IPS DF 19.7 (cell line): ENCODE measurements at regions not wholly inside any gene's neighbourhood (a gene's known extent, or its start where the extent isn't known, plus 50 kb on each side); places are given as distances from the start of the nearest gene placed in this dataset.

Experiments used
- DNase-seq: peaks from one replicate; pipeline ENCODE4 v3.0.0-alpha.2; 2013; ENCODE audit warnings: low read depth, low spot score

GRCh38 chr10:33746836-33747268, 412.4 kb upstream of the NRP1 start:
- no peak for DNase-seq

DNA sequence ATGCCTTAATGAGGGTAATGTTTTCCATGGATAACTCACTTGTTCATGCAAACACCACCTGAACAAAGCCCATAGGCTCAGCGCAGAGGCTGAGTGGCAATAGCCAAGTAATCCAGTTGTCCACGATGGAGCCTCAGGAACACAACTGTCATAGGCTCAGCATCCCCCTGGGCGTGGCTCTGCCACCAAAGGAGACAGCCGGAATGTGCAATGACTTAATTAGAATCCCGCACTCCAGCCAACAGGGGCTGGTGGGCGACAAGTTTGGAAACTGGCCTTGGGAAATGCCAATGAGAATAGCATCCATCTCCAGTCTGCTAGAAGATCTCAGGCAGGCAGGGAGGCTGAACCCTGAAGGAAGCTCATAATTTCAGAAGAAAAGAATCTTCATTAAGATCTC, 411.7 kb upstream of the NRP1 start:
- no peak for DNase-seq

GRCh38 chr10:33743429-33743857, 409.0 kb upstream of the NRP1 start:
- no peak for DNase-seq

- DNase-seq = no peak
These were observed 404.6 kb upstream of the NRP1 start for GRCh38 chr10:33739031-33739430.

- no peak for DNase-seq
These were observed 401.0 kb upstream of the NRP1 start for GRCh38 chr10:33735464-33735923.

- no peak for DNase-seq
These were observed 400.1 kb upstream of the NRP1 start for GRCh38 chr10:33734393-33735155.

DNA sequence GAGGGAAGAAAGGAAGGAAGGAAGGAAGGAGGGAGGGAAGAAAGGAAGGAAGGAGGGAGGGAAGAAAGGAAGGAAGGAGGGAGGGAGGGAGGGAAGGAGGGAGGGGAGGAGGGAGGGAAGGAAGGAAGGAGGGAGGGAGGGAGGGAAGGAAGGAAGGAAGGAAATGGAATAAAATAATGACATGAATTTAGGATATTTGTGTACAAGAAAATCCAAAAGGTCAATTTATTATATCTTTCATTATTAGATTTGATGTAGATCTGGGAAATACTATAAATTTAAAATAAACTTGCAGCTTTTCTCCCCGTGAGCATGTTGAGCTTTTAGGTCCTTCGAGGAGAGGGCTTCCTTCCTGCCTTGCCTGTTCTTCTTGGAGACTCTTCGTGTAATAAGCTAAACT, 398.6 kb upstream of the NRP1 start:
- no peak for DNase-seq

DNA sequence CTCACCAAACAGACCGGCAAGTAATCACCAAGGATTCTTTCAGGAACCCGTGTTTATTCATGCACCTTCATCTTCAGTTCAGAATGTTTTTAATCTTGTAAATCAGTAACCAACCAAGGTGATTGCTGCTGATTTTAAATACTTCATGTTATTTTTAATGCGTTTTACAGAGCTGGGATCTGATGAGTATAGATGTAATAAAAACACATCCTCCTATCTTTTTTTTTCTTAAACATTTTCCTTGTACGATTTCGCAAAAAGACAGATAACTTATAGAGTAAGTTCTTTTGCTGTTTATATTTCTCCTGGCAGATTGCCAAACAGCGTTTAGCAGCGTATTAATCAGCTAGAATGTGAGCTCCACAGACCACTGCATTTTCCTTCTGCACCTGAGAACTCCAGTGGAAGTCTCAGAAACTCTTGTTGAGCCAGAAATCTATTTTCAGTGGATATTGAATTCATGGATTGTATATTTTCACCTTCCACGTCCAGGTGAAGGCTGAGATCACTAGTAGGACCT, 397.8 kb upstream of the NRP1 start:
- no peak for DNase-seq

- no peak for DNase-seq
These were observed 396.9 kb upstream of the NRP1 start for GRCh38 chr10:33731322-33731721.

- no peak for DNase-seq
These were observed 391.0 kb upstream of the NRP1 start for GRCh38 chr10:33725430-33725829.

GRCh38 chr10:33723181-33723580, 388.7 kb upstream of the NRP1 start:
- no peak for DNase-seq

DNA sequence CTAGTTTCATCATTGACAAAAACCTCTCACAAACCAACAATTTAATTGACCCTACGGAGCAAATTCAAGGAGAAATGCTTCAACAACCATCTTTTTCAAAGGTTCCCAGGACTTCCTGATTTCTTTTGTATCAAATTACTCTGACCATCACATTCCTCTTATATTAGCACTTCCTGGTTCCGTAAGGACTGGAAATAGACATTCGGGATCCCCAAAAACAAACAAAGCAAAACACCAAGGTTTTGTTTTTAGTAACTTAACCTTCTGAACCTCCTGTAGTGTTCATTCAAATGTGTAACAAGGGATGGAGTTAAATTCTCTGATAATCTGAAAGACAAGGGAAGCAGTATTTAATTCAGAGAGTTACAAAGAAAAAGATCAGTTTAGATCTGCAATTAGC, 387.6 kb upstream of the NRP1 start:
- DNase-seq = no peak

DNA sequence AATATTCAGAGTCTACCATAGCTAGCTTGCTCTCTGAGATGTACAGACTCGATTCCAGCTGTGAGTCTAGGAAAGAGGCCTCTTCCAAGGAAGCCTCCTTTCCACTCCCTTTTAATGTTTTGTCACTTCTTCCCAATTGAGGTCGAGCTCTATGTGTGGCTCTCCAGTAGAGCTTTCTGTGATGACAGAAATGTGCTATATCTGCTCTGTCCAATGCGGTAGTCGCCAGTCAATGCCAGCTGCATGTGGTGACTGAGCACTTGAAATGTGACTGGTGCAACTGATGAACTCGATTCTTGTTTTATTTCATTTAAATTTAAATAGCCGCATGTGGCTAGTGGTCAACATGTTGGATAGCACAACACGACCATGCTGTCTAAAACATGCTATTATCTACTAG, 387.0 kb upstream of the NRP1 start:
- no peak for DNase-seq

DNA sequence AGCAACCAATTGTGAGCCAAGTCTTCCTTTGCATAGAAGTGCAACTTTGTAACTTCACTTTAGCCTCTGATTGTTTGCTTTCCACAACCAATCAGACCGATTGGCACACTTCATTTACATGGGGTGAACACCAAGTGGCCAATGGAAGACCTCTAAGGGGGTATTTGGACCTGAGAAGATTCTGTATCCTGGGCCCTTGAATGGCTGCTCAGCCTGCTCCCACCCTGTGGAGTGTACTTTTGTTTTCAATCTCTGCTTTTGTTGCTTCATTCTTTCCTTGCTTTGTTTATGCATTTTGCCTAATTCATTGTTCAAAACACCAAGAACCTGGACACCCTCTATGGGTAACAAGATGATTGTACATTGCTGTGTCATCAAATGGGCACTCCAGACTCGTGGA, 385.7 kb upstream of the NRP1 start:
- no peak for DNase-seq

DNA sequence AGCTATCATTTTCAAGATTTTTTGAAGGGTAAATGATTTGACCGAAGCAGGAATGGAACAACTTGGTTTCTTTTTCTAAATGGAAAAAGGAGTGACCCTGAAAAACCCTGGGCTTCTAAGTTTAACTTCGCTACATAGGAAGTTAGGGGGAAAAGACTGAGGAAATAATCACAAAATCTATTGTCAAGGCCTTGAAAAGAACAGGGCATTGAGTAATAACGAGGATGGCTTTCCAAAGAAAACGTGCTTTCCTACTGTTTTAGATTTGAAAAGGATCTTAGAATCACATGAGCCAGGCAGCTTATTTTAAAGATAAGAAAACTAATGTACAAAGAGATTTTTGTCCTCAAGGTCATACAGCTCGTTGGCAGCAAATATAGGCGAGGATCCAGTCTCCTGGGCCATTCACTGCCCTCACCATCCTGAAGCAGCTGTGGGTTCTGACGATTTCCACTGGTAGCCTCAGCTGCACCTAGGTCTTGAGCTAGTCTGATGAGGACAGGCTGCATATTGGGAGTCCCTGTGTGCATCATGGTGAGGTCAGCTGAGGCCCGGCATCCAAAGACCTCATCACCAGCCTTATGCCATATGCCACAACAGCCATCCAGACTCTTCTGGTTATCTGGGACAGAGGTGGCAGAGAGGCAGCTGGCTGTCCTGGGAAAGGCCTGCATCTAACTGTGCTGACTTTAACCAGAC, 384.7 kb upstream of the NRP1 start:
- DNase-seq = no peak

DNA sequence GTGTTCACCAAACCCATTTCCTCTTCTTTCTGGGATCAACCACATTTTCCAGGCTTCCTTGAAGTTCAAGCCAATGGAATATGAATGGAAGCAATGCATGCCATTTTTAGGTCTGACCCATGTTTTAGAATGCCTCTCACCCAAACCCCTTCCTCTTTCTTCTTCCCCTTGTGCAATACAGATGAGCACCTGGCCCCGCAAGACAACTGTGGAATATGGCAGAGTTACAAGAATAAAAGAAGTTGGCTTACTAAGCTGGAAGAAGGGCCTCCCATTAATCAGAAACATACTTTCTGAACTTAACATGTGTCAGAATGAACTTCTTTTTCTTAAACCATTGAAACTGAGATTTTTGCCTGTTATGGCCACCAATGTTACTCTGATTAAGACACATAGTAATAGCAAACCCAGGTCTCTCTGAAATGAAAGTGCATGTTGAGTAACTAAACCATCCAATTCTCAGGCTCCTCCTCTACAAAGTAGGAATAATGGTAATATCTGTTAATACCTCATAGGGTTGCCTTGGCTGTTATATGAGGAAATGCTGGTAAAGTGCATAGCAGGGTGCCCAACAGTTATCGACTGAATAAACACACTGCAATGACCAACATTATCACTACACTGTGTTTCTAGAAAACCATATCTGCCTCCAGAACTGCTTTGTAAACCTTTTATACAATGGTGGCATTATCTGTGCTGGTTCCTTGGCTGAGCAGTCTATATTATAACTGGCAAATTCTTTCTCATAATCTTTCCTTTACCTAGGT, 382.2 kb upstream of the NRP1 start:
- DNase-seq = no peak

DNA sequence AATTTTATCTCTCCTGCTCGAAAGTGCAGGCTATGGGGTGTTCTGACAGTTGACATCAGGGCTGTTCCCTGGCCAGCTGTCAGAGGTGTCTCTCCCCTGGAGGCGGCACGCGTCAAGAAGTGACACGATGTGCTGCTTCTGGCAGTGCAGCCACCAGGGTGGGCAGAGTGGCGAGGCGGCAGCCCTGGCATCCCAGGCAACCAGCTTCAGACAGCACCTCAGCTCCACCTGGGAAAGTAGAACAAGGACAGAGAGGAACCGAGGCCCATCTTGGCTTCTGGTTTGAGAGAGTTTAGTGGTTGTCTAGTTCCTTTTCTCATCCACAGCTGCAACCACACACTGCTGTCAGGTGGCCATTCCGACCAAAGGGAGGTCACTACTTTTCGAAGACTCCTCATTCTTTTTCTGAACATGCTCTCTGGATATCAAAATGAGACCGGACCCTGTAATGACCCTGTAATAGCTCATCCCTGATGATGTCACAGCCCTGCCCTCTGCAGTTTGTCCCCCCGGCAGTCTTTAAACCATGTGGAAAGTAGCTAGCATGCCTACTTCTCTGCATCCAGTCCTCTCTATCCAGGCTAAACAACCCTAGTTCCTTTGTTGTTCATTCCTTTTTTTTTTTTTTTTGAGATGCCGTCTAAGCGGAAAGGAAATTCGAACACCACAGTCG, 381.0 kb upstream of the NRP1 start:
- no peak for DNase-seq

DNA sequence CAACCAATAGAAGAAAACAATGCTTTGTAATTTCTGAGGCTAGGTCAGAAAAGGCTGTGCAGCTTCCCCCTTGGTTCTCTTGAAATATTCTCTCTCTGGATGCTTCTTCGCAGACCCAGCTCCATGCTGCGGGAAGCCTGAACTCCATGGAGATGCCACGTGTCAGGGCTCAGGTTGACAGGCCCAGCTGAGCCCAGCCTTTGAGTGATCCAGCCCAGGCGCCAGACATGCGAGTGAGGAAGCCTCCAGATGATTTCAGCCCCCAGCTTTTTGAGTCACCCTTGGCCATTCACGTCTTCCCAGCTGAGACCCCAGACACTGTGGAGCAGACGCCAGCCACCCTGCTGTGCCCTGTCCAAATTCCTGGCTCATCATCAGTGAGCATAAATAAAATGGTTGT, 378.4 kb upstream of the NRP1 start:
- no peak for DNase-seq

GRCh38 chr10:33710006-33710405, 375.5 kb upstream of the NRP1 start:
- DNase-seq = no peak

- no peak for DNase-seq
These were observed 374.7 kb upstream of the NRP1 start for GRCh38 chr10:33709008-33709753.

DNA sequence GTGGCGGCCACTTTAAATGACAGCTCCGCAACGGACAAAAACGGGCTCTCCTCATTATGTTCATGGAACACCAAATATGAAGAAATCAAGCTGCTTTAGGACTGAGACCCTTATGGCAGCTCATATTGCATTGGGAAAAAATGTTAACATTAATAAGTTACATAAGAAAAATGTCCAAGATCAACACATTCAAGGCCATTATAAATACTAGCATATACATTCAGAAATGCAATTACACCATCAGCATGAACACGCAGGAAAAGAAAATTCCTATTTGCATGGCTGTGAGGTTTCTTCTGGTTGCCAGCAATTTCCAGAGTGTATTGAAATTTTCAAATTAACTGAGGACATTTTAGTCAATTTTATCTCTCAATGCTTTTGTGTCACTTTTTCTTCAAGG, 374.1 kb upstream of the NRP1 start:
- DNase-seq = no peak
